Limb (tissue), 2 donors: ENCODE measurements at regions not wholly inside any gene's neighbourhood (a gene's known extent, or its start where the extent isn't known, plus 50 kb on each side); places are given as distances from the start of the nearest gene placed in this dataset.
"Not testable (repeated sequence)": the region's sequence is repeated elsewhere in the genome, so short reads cannot be mapped to it uniquely, and the experiment has no call there.

ENCODE experiments used
- DNase-seq, 2 donors: peaks; one replicate each; pipeline ENCODE4 v3.0.0-alpha.2; 2016; ENCODE audit errors: extremely low spot score in 2 of 2

DNA sequence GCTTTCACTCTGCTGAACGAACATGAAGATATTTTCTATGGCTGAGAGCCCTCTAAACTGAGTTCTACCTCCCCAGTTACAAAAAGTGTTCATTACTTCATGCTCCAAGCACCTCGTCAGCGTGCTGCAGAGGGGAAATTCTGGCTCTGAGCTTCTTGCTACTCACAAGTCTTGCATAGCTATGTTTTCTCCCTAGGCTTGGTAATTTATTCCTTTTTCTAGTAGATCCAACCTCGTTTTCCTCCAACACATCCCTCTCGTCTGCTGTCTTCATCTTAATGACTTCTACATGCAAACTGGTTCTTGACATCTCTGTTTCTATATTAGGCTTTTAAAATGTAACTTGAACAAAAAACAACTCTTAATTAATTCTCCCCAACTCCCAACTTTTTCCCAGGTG, 1034.5 kb downstream of the REEP3 start:
- no peak for DNase-seq

DNA sequence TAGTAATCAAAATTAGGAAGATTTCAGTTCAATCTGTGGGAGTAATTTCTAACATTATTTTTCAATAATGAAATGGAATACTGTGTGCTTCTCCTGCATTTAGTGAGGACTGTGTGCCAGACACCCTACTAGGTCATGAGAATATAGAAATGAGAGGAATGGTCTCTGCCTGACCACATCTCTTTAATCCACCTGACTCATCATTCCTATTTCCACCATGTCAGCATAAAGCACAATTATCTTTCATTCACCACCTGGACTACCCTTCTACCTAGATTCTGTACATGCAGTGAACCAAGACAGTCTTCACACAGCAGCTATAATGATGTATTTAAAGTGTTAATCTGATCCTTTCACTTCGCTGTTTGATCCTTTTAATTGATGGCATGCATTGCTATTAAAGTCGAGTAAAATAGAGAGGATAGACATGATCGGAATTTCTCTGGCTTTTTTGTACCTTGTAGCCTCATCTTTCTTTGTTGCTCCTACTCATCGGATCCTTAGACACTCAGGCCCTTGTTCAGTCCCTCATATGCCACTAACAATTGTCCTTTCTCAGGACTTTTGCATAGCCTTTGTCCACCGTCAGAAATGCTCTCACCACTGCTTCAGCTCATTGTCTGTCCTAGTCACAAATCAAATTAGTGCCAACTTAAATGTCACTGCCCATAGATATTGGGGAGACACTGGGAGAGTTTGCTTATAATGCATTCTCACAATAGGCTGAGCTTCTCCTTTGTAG, 1037.1 kb downstream of the REEP3 start:
- DNase-seq = no peak

DNA sequence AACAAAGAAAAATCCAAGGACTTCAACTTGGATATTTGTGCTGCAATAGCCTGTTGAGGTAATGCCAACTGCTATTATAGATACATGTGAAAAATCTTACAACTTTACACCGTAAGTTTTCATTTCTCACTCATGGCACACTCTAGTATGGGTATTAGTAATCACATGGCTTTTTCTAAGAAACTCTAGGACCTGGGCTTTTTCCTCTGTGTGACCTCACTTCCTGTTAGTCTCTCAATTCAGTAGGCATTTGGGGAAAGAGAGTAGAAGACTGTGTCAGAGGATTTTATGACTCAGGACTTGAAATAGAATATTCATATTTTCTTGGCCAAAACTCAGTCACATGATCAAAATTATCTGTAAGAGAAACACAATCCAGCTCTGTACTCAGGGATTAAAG, 1049.9 kb downstream of the REEP3 start:
- DNase-seq = no peak

GRCh38 chr10:64573623-64574325, 1052.6 kb downstream of the REEP3 start:
- DNase-seq = no peak

DNA sequence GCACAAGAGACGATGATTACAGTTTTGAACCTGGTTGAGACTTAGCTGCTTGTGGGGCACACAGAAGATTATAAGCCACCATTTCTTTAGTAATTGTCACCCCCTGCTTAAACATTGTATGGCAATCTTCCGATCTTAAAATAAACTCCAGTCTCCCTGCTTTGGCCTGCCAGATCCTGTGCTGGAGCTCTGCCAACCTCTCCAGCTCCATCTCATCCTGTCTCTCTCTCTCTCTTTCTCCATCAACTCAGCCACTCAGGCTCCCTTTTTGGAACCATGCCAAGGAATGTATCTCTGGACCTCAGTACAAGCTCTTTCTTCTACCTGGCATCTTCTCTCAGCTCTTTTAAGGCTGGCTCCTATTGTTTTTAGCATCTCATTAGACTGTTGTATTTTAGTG, 1053.2 kb downstream of the REEP3 start:
- DNase-seq = peak; percentile 13 to 42

DNA sequence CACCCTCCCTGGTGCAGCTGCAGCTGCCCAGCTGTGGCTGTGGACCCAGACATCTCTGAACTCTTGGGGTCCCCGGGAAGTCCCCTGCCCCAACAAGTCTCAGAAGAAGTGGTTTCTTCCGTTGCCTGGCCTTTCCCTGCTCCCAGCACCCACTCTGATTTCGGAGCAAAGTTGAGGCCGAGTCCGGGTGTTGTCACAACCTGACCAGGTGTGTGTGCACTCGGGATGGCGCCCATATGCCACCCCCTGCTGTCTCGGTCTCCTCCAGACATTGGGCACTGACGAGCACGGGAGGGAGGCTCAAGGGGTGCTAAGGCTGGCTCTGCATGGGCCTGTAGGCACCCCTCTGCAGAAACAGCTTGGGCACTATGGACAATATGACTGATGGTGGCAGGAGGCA, 1055.3 kb downstream of the REEP3 start:
- DNase-seq = no peak

DNA sequence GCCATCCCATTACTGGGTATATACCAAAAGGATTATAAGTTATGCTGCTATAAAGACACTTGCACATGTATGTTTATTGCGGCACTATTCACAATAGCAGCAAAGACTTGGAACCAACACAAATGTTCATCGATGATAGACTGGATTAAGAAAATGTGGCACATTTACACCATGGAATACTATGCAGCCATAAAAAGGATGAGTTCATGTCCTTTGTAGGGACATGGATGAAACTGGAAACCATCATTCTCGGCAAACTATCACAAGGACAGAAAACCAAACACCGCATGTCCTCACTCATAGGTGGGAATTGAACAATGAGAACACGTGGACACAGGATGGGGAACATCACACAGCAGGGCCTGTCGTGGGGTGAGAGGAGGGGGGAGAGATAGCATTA, 1057.6 kb downstream of the REEP3 start:
- not testable (repeated sequence) for DNase-seq

- DNase-seq = peak in 1 of 2 donors; percentile 20
Observed at GRCh38 chr10:64586934-64587503, 1065.8 kb downstream of the REEP3 start.

DNA sequence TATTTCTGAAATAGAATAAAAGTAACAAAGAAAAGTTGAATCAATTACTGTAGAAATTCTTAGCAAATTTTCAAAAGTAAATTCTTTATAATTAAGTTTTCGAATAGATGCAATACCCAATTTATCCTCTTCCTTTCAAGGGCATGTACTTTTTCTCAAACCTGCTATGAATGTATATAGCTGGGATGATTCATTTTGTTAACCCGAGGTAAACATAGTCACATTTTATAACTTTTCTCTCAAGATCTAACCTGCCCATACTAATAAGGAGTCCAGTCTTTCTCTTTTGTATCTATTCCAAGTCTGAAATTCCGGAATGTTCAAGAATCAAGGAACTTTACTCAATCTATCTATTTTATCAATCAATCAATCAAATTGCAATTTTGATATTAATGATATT, 1072.9 kb downstream of the REEP3 start:
- DNase-seq = no peak

DNA sequence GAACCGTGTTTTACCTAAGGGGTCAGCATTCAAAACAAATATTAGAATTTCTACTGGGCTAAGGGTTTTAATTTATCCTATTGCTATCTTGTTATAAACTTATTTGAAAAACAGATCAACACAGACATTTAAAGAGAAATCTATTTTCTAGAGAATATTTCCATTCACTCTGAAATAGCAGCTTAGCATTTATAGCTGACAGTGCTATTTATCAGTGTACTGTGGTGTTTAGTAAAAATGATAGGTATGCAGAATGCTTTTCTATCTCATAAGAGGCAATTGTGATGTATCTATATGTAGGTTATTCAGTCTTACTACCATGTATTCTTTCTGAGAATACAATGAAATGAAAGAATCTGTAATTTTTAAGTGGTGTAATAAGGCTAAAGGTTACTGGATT, 1077.4 kb downstream of the REEP3 start:
- DNase-seq = no peak

GRCh38 chr10:64601298-64601697, 1080.1 kb downstream of the REEP3 start:
- no peak for DNase-seq

GRCh38 chr10:64617085-64617484, 1095.9 kb downstream of the REEP3 start:
- no peak for DNase-seq

- DNase-seq = no peak
Observed at GRCh38 chr10:64619102-64619501, 1097.9 kb downstream of the REEP3 start.

- no peak for DNase-seq
Observed at GRCh38 chr10:64626924-64627323, 1105.7 kb downstream of the REEP3 start.

GRCh38 chr10:64630534-64630933, 1109.3 kb downstream of the REEP3 start:
- DNase-seq = no peak

GRCh38 chr10:64635906-64636305, 1114.7 kb downstream of the REEP3 start:
- no peak for DNase-seq

GRCh38 chr10:64636461-64636860, 1115.3 kb downstream of the REEP3 start:
- DNase-seq = no peak

- DNase-seq = no peak
Observed at GRCh38 chr10:64637939-64638338, 1116.7 kb downstream of the REEP3 start.

- no peak for DNase-seq
Observed at GRCh38 chr10:64648915-64649314, 1127.7 kb downstream of the REEP3 start.

DNA sequence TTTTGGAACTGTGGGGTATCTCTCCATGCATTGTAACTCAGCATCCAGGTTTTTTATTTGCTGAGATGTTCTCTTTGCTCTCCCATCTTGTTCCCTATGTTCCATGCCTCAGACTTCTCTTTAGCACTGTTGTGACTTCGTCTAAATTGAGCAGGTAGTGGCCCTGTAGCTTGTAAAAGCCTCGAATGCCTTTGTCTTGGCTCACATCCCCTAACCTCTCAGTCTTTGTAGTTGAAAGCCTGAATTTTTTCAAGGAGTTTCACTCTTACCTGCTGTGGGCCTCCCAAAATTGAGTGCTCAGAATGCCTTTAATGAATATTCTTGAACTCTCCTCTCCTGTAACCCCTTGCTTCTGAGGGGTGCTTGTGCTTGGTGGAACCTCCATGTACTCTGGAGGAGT, 1137.3 kb downstream of the REEP3 start:
- DNase-seq = no peak

GRCh38 chr10:64659311-64659710, 1138.1 kb downstream of the REEP3 start:
- no peak for DNase-seq

DNA sequence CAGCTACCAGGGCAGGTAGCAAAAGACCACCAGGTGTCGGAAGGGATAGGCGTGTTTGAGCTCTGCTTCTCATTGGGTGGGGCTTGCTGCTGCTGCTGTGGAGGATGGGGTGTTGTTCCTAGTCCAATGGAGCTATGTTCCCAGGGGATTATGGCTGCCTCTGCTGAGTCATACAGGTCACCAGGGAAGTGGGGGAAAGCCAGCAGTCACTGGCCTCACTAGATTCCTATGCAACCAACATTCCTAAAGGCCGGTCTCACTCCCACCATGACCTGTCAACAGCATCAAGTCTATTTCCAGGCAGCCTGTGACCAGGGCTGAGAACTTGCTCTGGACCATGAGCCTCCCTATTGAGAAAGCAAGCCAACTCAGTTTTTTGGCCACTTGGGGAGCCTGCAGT, 1160.8 kb downstream of the REEP3 start:
- no peak for DNase-seq

DNA sequence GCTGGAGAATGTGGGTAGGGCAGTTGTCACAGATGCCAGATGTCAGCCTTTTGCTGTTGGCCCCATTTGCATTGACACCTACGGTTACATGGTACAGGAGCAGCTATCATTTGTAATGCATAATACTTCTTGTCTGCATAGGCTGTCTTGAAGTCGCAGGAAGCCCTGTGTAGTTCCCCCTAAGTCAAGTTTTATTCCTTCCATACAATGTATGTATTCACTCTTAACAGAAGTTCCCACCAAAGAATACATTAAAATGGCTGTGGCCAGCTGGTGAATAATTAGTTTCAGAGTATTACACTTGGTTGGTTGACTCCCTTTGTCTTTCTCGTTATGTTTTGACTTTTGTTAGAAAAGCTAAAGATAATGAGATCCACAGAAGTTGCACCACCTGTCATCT, 1169.0 kb downstream of the REEP3 start:
- DNase-seq = no peak
